Mammary epithelial cell (primary cell): ENCODE measurements at regions not wholly inside any gene's neighbourhood (a gene's known extent, or its start where the extent isn't known, plus 50 kb on each side); places are given as distances from the start of the nearest gene placed in this dataset.

Experiments used
- EZH2 ChIP-seq: IDR thresholded peaks from 2 replicates; pipeline ENCODE4 v1.6.1; 2012; ENCODE audit warnings: low read length, inconsistent platforms, borderline replicate concordance
- TF ChIP-seq, protein P1 (sequence below), 2 donors: IDR thresholded peaks in 1 of 2; conservative IDR thresholded peaks in 1 of 2; 2 replicates each; pipeline ENCODE4 v1.5.1; 2011 to 2012; ENCODE audit warnings: inconsistent platforms in 2 of 2, low read length in 2 of 2, mild to moderate bottlenecking in 2 of 2, control low read depth in 1 of 2, low read depth in 1 of 2; ENCODE audit not compliant: insufficient read depth in 1 of 2; ENCODE audit errors: extremely low read depth in 1 of 2

- TF ChIP-seq, protein P1, sequence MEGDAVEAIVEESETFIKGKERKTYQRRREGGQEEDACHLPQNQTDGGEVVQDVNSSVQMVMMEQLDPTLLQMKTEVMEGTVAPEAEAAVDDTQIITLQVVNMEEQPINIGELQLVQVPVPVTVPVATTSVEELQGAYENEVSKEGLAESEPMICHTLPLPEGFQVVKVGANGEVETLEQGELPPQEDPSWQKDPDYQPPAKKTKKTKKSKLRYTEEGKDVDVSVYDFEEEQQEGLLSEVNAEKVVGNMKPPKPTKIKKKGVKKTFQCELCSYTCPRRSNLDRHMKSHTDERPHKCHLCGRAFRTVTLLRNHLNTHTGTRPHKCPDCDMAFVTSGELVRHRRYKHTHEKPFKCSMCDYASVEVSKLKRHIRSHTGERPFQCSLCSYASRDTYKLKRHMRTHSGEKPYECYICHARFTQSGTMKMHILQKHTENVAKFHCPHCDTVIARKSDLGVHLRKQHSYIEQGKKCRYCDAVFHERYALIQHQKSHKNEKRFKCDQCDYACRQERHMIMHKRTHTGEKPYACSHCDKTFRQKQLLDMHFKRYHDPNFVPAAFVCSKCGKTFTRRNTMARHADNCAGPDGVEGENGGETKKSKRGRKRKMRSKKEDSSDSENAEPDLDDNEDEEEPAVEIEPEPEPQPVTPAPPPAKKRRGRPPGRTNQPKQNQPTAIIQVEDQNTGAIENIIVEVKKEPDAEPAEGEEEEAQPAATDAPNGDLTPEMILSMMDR (conservative IDR thresholded peaks at IDR 0.05 in 1 of 2, IDR thresholded peaks at IDR 0.05 in 1 of 2; ENCODE audit: extremely low read depth in 1 of 2, insufficient read depth in 1 of 2, low read depth in 1 of 2, low read length in 2 of 2) = no peak
- TF ChIP-seq EZH2 = no peak
Measured at GRCh38 chr20:10125757-10126156, 91.0 kb downstream of the ANKEF1 start.
